Bronchial epithelial cell (primary cell): ENCODE measurements at regions not wholly inside any gene's neighbourhood (a gene's known extent, or its start where the extent isn't known, plus 50 kb on each side); places are given as distances from the start of the nearest gene placed in this dataset.
A peak's percentile ranks its signal among the peaks of the same experiment; 100 is the strongest.

Experiments
- DNase-seq: peaks from one replicate; pipeline ENCODE4 v3.0.0-alpha.2; 2010; ENCODE audit warnings: low read depth
- FAIRE-seq: peaks from 2 replicates; lab custom pipeline; 2011; peaks lifted over from hg19 to GRCh38; lab: Jason Lieb, UNC
- H3K27me3 ChIP-seq: 2 replicates; pipeline ENCODE4 v1.5.1; 2011; ENCODE audit warnings: low read length; ENCODE audit not compliant: control insufficient read depth, insufficient read depth
- H3K36me3 ChIP-seq: 2 replicates; pipeline ENCODE4 v1.5.1; 2011; ENCODE audit warnings: low read length; ENCODE audit not compliant: control insufficient read depth, insufficient read depth
- H3K4me3 ChIP-seq: 2 replicates; pipeline ENCODE4 v1.5.1; 2011; ENCODE audit warnings: mild to moderate bottlenecking, low read depth, low read length, control low read depth
- TF ChIP-seq, protein P1 (sequence below): IDR thresholded peaks from 2 replicates; pipeline ENCODE4 v1.5.1; 2011; ENCODE audit warnings: mild to moderate bottlenecking, moderate library complexity, low read length, control low read depth, inconsistent platforms; ENCODE audit not compliant: insufficient read depth, severe bottlenecking

GRCh38 chrY:16572061-16572460 lies 1308.0 kb downstream of the CDY2B start:
- Histone ChIP-seq H3K27me3 (no peaks in the 10 kb centered on the region), H3K36me3 (no peaks in the 10 kb centered on the region), H3K4me3 (no peak overlapping the region)
- peak; percentile 66 for DNase-seq
- no peak for FAIRE-seq
- TF ChIP-seq, protein P1, sequence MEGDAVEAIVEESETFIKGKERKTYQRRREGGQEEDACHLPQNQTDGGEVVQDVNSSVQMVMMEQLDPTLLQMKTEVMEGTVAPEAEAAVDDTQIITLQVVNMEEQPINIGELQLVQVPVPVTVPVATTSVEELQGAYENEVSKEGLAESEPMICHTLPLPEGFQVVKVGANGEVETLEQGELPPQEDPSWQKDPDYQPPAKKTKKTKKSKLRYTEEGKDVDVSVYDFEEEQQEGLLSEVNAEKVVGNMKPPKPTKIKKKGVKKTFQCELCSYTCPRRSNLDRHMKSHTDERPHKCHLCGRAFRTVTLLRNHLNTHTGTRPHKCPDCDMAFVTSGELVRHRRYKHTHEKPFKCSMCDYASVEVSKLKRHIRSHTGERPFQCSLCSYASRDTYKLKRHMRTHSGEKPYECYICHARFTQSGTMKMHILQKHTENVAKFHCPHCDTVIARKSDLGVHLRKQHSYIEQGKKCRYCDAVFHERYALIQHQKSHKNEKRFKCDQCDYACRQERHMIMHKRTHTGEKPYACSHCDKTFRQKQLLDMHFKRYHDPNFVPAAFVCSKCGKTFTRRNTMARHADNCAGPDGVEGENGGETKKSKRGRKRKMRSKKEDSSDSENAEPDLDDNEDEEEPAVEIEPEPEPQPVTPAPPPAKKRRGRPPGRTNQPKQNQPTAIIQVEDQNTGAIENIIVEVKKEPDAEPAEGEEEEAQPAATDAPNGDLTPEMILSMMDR = no peak

- H3K4me3 ChIP-seq = no peak overlapping the region
- no peaks in the 10 kb centered on the region for H3K36me3 ChIP-seq
- peak; percentile 33 for DNase-seq
- TF ChIP-seq, protein P1 = peak; percentile 30
- no peaks in the 10 kb centered on the region for H3K27me3 ChIP-seq
- no peak for FAIRE-seq
Measured at GRCh38 chrY:16562491-16562890, 1317.5 kb downstream of the CDY2B start.

GRCh38 chrY:16522021-16522420 lies 1358.0 kb downstream of the CDY2B start:
- no peaks in the 10 kb centered on the region for H3K27me3 ChIP-seq
- no peaks in the 10 kb centered on the region for H3K36me3 ChIP-seq
- H3K4me3 ChIP-seq = no peak overlapping the region
- TF ChIP-seq, protein P1 = no peak
- FAIRE-seq (no peak), DNase-seq (peak; percentile 55)

- H3K36me3 ChIP-seq = no peaks in the 10 kb centered on the region
- no peak for DNase-seq
Measured at GRCh38 chrY:16502733-16503214, 1377.2 kb downstream of the CDY2B start.

DNA sequence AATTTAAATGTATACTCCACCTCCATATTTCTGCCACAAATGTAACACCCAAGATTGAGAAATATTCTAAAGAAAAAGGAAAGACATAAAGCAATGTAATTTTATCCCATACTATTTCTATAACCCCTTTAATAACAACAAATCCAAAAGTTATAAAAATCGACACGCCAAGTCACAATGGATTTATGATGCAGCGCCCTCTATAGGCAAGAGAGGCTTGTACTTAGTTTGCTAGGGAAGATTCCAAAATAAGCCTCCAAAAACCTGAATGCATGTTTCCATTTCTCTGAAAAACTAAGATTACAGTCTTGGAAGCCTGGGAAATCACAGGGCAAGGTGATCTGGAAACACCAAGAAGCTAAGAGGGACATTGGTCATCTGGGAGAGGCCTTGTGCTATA lies 1389.3 kb downstream of the CDY2B start:
- FAIRE-seq = no peak
- Histone ChIP-seq H3K4me3 (no peak overlapping the region), H3K27me3 (no peaks in the 10 kb centered on the region), H3K36me3 (no peaks in the 10 kb centered on the region)
- no peak for DNase-seq
- TF ChIP-seq, protein P1 = no peak

More at GRCh38 chrY:16502733-16503214, 1377.2 kb downstream of the CDY2B start:
- Histone ChIP-seq H3K27me3 (no peaks in the 10 kb centered on the region), H3K4me3 (no peak overlapping the region)
- no peak for FAIRE-seq
- TF ChIP-seq, protein P1 = no peak

DNA sequence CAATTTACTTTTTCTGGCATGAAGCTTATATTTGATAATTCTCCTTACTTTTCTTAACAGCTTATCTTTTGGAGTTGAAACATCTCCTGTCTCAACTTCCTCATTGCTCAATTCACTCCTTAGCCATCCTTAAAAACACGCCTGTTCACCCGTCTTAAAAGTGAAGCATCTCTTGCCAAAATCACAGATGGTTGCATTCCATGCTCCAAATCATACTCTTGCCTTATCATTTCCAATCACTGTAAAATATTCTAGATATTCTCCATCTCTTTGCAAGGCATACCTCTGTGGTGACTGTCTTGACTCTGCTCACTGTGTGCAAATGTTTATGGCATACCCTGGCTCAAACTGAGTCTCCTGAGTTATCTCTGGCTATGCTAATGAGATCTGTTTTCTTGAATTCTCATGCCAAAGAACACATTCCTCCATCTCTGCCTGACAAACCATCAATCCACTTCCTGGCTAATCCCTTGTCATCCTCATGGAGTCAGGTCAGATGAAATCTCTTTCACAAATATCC lies 1393.3 kb downstream of the CDY2B start:
- no peak overlapping the region for H3K4me3 ChIP-seq
- H3K36me3 ChIP-seq = no peaks in the 10 kb centered on the region
- DNase-seq (no peak), FAIRE-seq (no peak)
- TF ChIP-seq, protein P1 = no peak
- H3K27me3 ChIP-seq = no peaks in the 10 kb centered on the region
